ENCODE measurements at regions not wholly inside any gene's neighbourhood (a gene's known extent, or its start where the extent isn't known, plus 50 kb on each side); places are given as distances from the start of the nearest gene placed in this dataset.
"Not testable (repeated sequence)": the region's sequence is repeated elsewhere in the genome, so short reads cannot be mapped to it uniquely, and the experiment has no call there.

DNA sequence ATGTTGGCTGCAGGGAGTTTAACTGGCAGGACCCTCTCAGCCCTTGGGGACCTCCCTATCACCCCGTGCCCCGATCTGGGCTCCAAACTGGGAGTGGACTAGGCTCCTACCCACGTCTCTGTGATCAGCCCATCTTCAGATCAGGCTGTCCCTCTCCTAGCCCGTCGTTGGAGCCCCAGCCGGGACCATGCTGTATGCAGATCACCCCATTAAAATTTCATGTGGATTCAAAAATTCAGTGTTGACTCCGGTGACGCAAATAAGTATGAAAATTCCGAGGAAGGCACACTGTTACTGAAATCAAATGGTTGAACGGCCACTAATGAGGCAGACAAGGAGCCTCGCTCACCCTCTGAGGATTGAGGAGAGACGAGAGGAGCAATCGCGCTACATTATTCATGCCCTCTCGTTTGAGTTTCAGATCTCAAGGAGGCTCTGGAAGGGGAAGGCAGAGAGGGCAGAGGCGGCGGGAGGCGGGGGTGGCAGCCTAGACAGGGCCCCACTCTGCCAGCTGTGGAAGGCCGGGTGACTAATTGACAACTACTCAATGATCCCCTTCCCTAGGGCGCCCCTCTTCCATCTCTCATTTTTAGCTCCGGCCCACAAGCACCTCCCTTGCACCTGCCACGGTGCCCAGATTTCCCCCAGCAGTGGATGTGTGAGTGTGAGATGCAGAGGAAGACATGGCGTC, 255.4 kb downstream of the MIAT start:
- in situ Hi-C loops (cut with HindIII; ENCODE audit: low sequenced_read_pairs): no loop called here

DNA sequence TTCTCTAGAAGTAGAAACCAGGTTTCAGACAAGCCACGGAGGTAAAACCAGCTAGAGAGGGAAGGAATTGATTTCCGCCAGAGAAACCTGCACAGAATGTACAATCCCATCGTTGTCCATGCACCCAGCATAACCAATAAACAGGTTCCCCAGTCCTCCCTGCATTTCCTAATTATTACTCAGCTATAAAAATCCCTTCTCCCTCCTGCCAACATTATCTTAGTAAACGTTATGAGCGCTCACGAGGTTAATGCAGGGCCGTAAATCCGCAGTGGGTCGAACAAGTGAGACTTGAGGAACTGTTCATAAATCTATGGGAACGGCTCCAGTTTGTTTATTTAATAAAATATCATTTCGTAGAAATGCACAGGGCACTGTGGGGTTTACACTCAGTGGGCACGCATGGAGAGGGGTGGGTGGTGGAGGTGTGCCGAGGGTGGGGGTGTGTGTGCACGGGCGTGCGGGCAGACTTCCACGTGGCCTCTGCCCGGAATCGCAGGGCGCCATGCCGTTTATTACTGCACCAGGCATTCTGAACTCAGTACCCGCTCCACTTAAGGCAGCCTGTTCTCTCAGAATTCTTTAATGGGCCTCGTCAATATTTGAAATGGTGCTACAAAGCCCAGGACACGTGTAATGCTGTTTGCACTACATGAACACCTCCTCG, 257.3 kb downstream of the MIAT start:
- in situ Hi-C loops (cut with HindIII; ENCODE audit: low sequenced_read_pairs): no loop called here

DNA sequence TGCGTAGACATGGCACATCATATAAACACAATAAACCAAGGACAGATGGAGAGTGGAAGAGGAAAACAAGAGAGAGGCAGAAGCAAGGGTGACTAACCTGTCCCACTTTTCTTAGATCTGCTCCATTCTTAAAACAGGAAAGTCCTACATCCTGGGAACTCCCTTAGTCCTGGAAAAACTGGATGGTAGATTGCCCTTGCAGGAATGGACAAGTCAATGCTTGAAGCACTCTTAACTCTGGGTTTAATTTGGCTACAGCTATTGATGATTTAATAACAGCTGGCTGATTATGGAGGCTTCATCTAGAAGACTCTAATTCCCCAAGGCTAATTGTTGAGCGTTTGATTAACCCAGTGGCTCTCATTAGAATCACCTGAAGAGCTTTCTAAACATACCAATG, 258.8 kb downstream of the MIAT start:
- in situ Hi-C loops (cut with HindIII; ENCODE audit: low sequenced_read_pairs): no loop called here

DNA sequence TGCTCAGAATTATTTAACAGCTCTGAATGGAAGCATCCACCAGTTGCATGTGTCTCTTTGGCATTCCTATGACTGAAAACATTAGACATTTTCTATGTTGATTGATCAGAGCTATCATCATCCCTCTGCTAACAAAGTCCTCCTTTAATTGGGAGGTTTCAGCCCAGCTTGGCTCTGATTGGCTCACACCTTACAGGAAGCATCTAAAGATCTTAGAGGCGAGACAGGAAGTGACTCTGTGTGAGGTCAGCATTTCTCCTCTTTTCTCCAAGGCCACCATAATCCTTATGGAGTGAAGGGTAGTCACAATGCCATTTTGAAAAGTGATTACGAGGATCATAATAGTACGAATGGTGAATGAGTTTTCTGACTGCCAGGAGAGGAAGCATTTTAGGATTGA, 260.8 kb downstream of the MIAT start:
- in situ Hi-C loops (cut with HindIII; ENCODE audit: low sequenced_read_pairs): no loop called here

DNA sequence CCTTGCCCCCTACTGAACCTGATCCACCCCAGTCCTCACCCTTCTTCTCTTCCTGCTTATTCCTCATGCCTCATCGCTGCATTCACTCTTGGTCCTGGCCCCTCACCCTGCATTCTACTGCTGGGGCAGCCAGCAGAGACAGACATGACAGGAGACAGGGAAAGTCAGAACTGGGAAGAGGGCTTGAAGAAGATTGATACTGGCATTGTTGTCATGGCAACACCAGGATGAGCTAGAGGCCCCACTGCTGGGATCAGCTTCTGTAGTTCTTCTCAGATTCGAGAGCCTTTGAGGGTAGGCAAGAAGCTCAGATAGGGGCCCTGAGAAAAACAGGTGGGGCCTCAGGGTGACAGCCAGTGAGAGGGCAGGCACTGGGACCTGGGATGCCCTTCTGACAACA, 264.3 kb downstream of the MIAT start:
- in situ Hi-C loops (cut with HindIII; ENCODE audit: low sequenced_read_pairs): no loop called here

DNA sequence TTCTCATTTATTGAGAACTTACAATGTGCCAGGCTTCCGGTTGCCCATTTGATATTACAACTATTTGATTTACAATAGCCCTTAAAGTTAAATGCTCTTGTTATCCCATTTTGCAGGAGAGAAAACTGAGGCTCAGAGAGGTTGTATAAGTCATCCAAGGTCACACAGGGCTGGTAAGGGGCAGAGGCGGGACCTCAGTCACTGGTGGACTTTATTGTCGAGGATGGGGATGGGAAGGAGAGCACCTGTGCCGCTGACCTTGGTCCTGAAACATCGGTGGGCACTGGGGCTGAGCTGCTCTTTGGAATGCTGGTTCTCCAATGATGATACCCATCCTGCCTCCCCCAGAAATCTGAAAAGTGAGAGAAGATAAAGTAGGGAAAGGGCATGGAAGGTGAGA, 265.4 kb downstream of the MIAT start:
- in situ Hi-C loops (cut with HindIII; ENCODE audit: low sequenced_read_pairs): no loop called here

DNA sequence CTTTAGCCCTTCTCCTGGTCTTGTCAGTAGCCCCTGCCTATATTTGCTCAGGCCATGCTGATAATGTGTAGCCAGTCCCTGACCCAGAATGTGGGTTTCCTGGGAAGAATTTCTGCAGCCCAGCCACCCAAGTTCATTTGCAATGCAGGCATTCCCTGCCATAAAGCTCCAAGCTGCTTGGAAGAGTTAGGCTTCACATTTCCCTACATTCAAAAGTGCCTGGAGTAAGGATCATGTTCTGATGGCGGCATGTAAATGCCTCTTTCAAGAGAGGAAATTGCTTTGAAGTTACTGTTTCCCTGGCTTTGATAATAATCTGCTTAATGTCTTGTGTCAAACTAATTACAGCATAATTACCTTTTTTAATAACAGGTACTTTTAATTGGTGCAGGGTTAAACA, 266.1 kb downstream of the MIAT start:
- in situ Hi-C loops (cut with HindIII; ENCODE audit: low sequenced_read_pairs): no loop called here

DNA sequence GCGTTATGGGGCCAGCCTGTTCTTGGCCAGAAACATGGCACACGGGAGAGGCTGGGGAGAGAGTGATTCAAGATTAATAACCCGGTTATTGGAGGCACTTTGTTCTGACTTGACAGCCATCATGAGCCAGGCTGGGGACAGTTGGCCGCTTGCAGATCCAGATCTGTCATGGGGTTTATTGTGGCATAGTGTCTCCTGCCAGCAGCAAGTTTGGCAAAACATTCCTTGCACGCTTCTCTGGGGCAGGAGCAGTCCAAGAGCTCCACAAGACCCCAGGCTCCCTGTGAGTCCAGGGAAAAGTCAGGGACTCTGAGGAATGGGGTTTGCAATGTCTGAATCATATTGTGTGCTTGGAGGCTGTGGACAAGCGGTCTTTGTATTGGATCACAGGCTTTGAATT, 270.4 kb downstream of the MIAT start:
- in situ Hi-C loops (cut with HindIII; ENCODE audit: low sequenced_read_pairs): no loop called here

DNA sequence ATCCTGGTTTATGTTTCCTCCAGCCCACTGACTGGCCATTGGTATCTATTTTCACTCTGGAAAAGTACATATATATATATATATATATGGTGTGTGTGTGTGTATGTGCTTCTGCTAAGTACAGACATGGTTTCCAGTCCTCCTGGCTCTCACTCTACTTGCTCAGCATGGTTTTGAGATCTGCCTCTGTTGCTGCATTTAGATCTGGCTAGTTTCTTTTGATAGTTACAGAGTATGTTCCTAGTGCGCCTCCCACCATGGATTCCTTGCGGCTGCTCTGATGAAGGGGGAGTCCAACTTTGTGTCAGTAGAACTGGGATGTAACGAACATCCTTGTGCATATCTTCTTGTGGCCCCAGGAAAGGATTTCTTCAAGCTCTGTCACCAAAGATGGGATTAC, 274.1 kb downstream of the MIAT start:
- in situ Hi-C loops (cut with HindIII; ENCODE audit: low sequenced_read_pairs): no loop called here

DNA sequence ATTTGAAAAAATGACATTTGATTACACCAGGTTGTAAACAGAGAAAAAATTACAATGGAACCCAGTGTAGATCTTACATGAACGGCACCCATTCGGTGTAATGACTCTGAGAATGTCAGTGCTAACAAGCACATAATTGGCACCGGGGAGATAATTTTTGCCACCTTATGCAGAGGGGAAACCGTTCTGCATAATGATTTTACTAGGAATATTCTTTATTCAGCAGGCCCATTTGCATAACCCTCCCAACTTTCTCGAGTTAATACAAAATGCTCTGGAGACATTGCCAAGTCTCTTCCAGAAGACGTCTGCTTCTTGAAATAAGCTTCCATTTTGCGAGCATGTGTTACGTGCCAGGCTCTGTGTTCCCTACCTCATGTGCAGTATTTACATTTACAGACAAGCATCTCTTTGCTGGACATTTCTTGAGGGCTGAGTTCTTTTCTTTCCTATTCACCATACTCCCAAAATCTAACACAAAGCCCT, 275.8 kb downstream of the MIAT start:
- in situ Hi-C loops (cut with HindIII; ENCODE audit: low sequenced_read_pairs): no loop called here

DNA sequence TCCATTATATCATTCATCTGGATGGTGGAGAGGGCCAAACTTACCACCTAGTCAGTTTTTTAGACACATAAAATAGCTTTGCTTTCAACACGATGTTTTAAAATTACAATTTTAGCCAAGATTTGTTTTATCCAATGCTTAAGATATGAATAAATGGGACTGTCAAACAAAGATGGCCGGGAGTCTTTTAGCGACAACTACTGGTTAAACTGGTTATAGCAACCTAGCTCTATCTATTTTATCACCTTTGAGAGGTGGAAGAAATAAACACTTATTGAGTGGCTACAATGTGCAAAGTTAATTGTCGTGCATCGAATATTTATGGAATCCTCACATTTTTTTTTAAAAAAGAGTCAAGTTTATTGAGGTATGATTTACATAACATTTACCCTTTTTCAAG, 279.8 kb downstream of the MIAT start:
- in situ Hi-C loops (cut with HindIII; ENCODE audit: low sequenced_read_pairs): loop anchor here (5.0 kb wide), 1 partner anchor 40 kb away; no protein-coding TSS in a partner anchor

DNA sequence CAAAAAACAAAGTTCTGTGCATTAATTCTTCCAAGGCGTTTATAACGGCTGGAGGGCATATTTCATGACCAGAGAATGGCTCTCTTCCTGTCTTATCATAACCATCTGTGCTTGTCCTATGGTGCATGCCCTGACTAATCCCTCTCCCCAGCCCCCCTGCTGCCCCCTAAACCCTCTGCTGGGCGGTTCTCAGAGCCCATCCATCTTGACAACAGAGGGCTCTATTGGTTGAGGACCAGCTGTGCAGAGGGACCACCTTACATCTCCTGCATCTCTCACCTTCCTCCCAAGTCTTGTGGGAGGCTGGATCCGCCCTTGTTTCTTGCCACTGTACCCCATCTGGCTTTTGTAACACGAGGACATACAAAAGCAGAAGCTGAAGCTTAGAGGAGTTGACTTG, 282.1 kb downstream of the MIAT start:
- in situ Hi-C loops (cut with HindIII; ENCODE audit: low sequenced_read_pairs): loop anchor here (5.0 kb wide), 1 partner anchor 38 kb away; no protein-coding TSS in a partner anchor

DNA sequence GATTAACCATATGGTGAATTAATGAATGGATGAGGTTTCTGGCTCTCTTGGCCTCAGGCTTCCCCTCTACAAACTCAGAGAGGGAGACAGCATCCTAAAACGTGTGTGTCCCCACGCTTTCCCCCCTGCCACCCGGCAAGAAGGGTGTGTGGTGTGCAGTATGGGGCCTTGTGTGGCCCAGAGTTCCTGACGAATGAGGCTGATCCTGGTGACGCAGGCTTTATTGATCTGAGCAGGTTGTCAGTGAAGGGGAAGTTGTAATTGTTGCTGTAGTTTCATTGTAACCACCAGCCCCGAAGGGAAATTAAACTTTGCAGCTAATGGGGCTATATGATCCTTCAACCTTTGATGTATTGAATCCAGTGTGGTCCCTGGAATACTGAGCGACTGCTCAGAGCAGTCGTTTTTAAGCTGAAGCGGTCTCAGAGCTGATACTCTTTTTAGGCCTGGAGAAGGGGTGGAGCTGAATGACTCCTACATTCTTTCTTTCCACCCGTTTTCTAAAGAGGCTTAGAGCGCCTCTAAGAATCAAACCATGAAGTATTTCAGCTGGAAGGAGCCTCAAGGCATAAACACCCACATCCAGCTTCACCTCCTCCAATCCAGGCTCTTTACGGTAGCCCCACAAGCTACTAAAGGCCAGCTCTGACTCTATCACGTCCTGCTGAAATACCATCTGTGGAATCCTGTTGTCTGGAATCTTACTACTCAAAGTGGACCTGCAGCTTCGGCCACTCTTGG, 284.7 kb downstream of the MIAT start:
- in situ Hi-C loops (cut with HindIII; ENCODE audit: low sequenced_read_pairs): no loop called here

DNA sequence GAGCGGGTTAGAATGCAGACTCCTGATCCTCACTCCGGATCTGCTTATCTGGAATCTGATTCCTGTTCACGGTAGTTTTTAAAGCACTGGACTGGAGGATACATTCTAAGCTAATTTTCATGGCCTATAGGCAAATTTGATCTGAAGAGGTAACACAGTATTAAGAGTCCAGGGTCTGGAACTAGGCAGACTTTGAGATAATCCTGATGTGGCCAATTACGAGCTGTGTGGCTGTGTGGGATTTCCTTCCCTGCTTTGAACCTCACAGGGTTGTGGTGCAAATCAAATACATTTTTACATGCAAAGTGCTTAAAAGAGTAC, 285.2 kb downstream of the MIAT start:
- in situ Hi-C loops (cut with HindIII; ENCODE audit: low sequenced_read_pairs): no loop called here

DNA sequence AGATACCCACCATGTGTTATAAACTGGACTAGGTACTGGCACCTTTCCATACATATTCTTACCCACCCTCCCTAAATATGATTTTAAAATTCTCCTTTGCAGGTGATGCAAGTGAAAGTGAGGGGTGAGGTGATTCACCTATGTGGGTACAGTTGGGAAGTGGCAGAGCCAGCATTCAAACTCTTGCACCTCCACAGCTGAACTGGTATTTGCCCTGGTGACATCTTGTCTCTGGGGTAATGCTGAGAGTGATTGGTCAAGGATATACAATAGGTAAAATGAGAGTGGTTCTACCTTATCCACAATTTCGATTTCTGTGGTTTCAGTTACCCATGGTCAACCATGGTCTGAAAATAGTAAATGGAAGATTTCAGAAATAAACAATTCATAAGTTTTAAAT, 288.2 kb downstream of the MIAT start:
- in situ Hi-C loops (cut with HindIII; ENCODE audit: low sequenced_read_pairs): no loop called here

DNA sequence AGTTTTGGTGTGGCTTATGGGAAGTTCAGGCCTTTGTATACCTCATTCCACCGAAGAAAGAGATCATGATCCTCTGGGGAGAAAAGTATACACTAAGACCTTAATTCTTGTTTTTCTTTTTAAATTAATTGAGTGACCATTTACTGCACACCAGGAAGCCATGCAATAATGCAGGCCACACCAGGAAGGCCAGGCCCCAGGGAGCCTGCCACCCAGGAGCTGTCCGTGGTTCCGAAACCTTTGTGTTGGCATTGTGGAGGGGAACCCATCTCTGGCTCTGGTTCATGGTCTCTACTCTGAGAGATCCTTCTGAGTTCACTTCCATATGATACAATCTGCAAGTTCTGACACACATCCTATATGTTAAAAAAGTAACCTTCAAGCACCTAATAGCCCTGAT, 291.8 kb downstream of the MIAT start:
- in situ Hi-C loops (cut with HindIII; ENCODE audit: low sequenced_read_pairs): no loop called here

DNA sequence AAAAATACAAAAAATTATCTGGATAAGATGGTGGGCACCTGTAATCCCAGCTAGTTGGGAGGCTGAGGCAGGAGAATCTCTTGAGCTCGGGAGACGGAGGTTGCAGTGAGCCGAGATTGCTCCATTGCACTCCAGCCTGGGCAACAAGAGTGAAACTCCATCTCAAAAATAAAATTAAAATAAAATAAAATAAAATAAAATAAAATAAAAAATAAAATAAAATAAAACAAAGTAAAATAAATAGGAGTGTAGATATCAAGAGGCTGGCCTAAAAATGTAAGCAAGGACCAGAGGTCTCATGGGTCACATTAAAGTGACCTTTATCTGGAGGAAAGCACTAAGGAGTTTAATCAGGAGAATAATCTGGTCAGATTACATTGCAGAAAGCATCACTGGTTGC, 293.8 kb downstream of the MIAT start:
- in situ Hi-C loops (cut with HindIII; ENCODE audit: low sequenced_read_pairs): not testable (repeated sequence)

DNA sequence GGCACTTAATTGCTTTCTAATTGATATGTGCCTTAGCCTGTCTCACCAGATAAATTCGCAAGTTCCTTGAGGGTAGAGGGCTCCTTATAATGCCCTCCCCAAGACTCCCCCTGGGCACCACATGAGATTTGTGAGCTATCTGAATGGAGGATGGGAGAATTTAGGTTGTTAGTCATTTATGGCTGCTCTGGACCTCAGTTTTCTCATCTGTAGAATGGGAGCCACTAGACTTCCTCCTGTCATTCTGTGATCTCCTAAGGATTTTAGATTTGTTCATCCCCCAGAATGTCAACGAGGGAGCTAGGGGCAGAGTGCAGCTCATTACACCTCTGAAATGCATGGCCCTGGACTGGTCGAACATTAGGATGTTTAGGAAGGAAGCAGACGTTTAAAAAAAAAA, 294.6 kb downstream of the MIAT start:
- in situ Hi-C loops (cut with HindIII; ENCODE audit: low sequenced_read_pairs): no loop called here

DNA sequence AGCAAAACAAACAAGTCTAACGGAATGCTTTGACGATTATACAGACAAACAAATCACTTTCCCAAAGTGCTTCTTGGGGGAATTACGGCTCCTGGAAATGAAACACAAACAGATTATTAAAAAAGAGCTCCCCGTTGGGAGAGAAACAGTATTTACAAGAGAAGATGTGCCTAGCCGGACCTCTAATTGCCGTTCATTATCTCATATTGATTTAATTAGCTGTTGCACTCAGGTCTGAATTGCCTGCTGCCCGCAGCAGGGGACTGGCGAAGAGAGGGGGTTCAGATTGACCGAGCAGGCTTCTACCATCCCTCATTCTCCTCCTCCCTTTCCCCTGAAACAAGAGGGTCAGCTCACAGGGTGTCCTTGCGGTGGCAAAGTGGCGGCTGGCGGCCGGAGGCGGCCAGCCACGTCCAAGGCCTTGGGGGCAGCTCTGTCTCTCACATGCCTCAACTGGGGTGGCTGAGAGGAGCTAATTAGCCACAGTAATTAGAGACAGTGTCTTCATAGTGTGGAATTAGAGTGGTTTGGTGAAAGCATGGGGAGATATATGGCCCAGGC, 295.1 kb downstream of the MIAT start:
- in situ Hi-C loops (cut with HindIII; ENCODE audit: low sequenced_read_pairs): no loop called here

DNA sequence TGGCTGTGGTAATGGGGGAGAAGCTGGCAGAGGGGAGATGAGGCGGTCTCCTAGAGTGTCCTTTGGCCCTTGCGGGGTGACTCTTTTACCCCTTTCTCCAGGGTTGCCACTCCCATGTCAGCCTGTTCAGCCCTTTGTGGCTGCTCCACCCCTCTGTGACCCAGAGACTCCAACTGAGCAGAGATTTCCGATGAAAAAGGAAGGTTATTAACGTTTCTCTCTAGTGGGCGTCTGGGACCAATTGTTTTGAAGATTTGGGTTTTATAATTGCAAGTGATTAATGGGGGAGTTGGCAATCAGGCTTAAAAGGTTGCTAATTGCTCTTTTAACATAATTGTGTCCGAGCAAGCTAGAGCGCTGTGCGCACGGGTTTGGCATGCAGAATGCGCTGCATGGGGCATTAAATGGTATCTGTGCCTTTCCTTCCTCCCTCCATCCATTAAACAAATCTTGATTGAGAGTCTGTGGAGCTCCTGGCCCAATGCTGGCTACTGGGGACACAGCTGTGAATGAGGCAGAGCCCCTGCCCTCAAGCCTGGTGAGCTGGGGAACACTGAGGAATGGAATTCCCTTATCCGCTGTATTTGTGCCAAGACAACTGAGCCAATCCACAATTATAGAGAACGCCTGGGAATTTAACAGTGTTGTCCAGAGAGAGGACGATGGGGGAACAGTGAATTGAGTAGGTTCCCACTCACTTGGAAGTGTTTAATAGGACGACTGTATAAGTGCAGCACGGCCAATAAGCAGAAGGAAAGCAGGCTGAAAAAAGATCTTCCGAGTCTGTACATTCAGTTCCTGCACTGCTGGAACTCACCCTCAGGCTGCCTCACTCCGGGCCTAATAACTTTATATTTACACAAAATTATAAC, 295.9 kb downstream of the MIAT start:
- in situ Hi-C loops (cut with HindIII; ENCODE audit: low sequenced_read_pairs): no loop called here

DNA sequence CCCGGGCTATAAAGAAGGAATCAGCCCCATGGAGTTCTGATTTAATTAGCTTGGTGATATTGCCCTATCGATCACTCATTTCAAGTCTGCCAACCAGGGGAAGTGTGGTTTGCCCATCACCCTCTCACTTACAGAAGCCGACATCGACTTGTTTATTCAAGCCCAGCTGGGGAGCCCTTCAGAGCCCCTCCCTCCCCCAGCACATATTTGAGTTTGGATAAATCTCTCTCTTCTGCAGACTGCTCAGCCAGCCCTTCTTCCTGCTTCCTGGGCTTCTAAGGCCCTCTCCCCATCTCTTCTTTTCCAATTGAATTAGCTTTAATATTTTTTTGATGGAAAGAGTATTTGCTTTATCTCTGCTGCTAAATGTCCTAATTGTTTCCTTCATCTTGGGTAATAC, 299.0 kb downstream of the MIAT start:
- in situ Hi-C loops (cut with HindIII; ENCODE audit: low sequenced_read_pairs): no loop called here
